GM12878 (cell line): ENCODE measurements at regions not wholly inside any gene's neighbourhood (a gene's known extent, or its start where the extent isn't known, plus 50 kb on each side); places are given as distances from the start of the nearest gene placed in this dataset.

Experiments
- BRCA1 ChIP-seq: IDR thresholded peaks from 2 replicates; pipeline ENCODE4 v1.6.1; 2011; ENCODE audit warnings: low read depth, low read length, improper control_type of control experiment
- CEBPZ ChIP-seq: fragments of 150-350 bp; IDR thresholded peaks from 2 replicates; pipeline ENCODE4 v1.6.1; 2016; ENCODE audit warnings: low read depth, low read length
- CTCF ChIP-seq, 3 experiments: IDR thresholded peaks in 2 of 3; conservative IDR thresholded peaks in 1 of 3; 2 replicates each; pipeline ENCODE4 v1.5.1; 2011; ENCODE audit warnings: low read depth in 3 of 3, low read length in 3 of 3, mild to moderate bottlenecking in 3 of 3, control low read depth in 2 of 3, moderate library complexity in 2 of 3, inconsistent platforms in 1 of 3, mixed read lengths in 1 of 3; ENCODE audit not compliant: control insufficient read depth in 2 of 3, insufficient read depth in 1 of 3; ENCODE audit errors: extremely low read depth in 1 of 3
- HDGF ChIP-seq: fragments of 450-650 bp; IDR thresholded peaks from 2 replicates; pipeline ENCODE4 v1.6.1; 2016; ENCODE audit warnings: antibody characterized with exemption
- IRF3 ChIP-seq: fragments of 450-650 bp; IDR thresholded peaks from 2 replicates; pipeline ENCODE4 v1.6.1; 2014; ENCODE audit warnings: mild to moderate bottlenecking
- POLR2AphosphoS5 ChIP-seq: IDR thresholded peaks from 2 replicates; pipeline ENCODE4 v1.6.1; 2011; ENCODE audit warnings: mild to moderate bottlenecking, low read length, inconsistent platforms
- SIN3A ChIP-seq: IDR thresholded peaks from 2 replicates; pipeline ENCODE4 v1.6.1; 2012; ENCODE audit warnings: low read depth, low read length, improper control_type of control experiment
- SREBF1 ChIP-seq: IDR thresholded peaks from 2 replicates; pipeline ENCODE4 v1.6.1; 2012; ENCODE audit warnings: mild to moderate bottlenecking, low read length
- TAF1 ChIP-seq: IDR thresholded peaks from 2 replicates; pipeline ENCODE4 v1.6.1; 2011; ENCODE audit warnings: mild to moderate bottlenecking, low read depth, low read length, borderline replicate concordance
- ZNF24 ChIP-seq: fragments of 450-650 bp; IDR thresholded peaks from 2 replicates; pipeline ENCODE4 v1.6.1; 2017; ENCODE audit warnings: antibody characterized with exemption, mild to moderate bottlenecking

DNA sequence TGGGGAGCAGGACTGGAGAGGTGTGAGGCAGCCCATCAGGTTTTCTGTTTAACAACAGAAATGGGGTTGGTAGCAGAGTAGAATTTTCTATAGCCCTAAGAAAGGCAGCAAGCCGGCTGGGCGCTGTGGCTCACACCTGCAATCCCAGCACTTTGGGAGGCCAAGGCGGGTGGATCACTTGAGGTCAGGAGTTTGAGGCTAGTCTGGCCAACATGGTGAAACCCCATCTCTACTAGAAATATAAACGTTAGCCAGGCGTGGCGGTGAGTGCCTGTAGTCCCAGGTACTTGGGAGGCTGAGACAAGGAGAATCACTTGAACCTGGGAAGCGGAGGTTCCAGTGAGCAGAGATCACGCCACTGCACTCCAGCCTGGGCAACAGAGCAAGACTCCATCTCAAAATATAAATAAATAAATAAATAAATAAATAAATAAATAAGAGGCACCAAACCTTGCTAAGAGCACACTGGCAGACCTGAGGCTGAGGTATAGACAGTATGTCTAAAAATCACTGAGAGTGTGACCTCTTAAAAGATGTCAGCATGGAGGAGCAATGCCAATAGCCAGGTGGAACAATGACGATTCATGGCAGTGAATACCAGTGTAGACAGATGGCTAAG lies 115.6 kb downstream of the SLC38A4 start:
- TF ChIP-seq CEBPZ (no peak), BRCA1 (no peak), TAF1 (no peak), CTCF (IDR thresholded peaks at IDR 0.05 in 2 of 3, conservative IDR thresholded peaks at IDR 0.05 in 1 of 3; ENCODE audit: control insufficient read depth in 2 of 3, extremely low read depth in 1 of 3, insufficient read depth in 1 of 3, low read depth in 3 of 3, low read length in 3 of 3) (no peak), HDGF (no peak), SREBF1 (no peak), POLR2AphosphoS5 (no peak), SIN3A (no peak), ZNF24 (no peak), IRF3 (no peak)
